HG03064 (cell line): ENCODE measurements at regions not wholly inside any gene's neighbourhood (a gene's known extent, or its start where the extent isn't known, plus 50 kb on each side); places are given as distances from the start of the nearest gene placed in this dataset.
"Not testable (repeated sequence)": the region's sequence is repeated elsewhere in the genome, so short reads cannot be mapped to it uniquely, and the experiment has no call there.

Experiments used
- ATAC-seq: cut with Tn5 transposase; IDR thresholded peaks from one replicate; pipeline ENCODE4 v1.9.1; 2021; ENCODE audit warnings: low read depth; ENCODE audit not compliant: unreplicated experiment

GRCh38 chr7:34382166-34382893 is 275.7 kb upstream of the NPSR1 start:
- ATAC-seq, result no peak

- no peak for ATAC-seq
Measured at GRCh38 chr7:34385384-34385783, 272.6 kb upstream of the NPSR1 start.

DNA sequence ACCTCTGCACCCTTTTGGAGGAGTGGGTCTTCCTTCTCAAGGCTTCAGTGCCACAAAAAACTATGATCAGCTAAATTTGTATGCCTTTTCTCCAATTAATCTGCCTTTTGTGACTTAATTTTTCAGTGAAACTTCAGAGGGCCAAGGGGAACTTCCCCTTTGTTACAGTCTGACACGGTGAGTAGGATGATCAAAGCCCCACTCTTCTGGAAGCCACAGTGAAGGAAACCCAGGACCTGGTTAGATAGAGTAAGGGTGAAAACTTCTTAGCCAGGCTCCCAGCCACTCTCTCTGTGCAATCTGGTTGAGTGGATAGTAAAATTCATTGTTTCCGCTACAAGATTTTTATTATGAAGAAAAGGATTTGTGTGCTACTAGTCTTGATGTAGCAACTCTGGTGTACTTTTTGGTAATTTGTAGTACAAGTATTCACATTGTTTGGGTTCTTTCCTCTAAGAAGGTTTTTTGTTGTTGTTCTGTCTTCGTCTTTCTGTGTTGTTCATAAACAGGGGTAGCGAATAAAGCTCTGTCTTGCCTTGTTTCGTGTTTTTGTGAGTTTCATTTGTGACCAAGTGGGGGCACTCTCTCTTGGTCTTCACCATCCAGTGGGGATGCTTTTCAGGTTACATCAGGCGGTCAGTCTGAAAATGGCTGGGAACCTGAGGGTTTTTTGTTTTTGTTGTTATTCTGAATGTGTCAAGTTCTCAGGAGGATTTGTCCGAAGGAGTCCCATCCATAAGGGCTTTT is 268.5 kb upstream of the NPSR1 start:
- no peak for ATAC-seq

GRCh38 chr7:34390103-34390502 is 267.9 kb upstream of the NPSR1 start:
- ATAC-seq, result no peak

GRCh38 chr7:34392972-34393371 is 265.0 kb upstream of the NPSR1 start:
- no peak for ATAC-seq

- ATAC-seq, result no peak
Measured at GRCh38 chr7:34396437-34397064, 261.5 kb upstream of the NPSR1 start.

GRCh38 chr7:34401776-34402175 is 256.2 kb upstream of the NPSR1 start:
- no peak for ATAC-seq

DNA sequence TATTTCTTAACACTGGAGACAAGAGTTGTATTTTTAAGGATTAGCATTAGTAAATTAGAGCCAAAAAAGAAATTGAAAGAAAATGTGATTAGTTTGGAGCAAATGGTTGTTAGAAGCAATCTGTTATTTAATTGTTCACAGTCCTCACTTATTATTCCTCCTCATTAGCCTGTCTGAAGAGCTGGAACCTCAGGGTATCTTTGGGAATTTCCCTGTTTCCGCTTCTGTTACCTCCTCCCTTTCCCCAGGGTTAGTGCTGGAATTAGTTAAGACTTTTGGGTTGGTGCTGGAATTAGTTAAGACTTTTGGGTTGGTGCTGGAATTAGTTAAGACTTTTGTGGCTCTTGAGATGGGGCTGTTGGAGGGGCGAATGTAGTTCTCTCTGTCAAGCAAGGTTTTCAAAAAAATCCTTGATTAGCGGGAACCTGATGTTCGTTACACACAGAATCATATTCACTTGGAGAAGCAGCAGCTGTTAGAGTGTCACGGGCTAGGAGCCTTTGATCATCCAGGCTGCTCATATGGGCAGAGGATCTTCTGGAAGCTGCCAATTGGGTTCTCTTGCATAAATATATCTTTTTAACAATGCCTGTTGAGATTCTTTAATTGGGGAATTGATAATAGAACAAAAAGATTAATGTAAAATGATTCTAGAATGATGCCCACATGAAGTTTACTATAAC is 251.0 kb upstream of the NPSR1 start:
- no peak for ATAC-seq

- ATAC-seq, result no peak
Measured at GRCh38 chr7:34407586-34407985, 250.4 kb upstream of the NPSR1 start.

- no peak for ATAC-seq
Measured at GRCh38 chr7:34417781-34418180, 240.2 kb upstream of the NPSR1 start.

DNA sequence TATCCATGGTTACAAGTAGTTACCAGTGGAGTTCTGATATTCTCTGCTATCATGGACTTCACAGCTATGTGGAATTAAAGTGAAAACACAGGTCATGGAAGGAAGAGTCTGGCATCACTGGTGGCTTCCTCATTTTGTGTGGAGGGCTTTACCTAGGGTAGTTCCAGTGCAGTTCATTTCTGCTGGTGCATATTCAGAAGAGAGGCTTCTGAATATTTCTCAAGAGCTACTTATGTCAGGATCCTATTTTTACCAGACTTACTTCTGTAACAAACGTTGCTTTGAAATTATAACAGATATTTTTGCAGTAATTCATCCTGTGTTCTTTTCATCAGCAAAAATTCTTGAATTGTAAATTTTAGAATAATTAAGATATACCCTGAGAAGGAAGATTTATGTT is 236.5 kb upstream of the NPSR1 start:
- ATAC-seq, result no peak

DNA sequence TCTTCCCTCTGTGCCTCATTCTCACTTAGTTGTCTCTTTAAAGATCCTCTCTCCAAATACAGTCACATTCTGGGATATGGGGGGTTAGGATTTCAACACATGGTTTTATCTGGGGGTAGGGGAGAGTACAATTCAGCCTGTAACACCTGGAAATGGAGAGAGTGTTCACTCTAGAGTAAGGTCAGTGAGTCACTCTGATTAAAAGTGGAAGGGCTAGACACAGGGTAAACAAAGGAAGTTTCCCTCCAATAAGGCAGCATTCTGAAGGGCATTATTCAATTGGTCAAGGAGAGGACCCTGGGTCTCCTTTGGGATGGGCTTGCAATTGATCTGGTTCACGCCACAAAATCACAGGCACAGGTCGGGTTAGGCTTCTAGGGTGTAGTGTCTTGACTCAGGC is 232.8 kb upstream of the NPSR1 start:
- ATAC-seq, result no peak

DNA sequence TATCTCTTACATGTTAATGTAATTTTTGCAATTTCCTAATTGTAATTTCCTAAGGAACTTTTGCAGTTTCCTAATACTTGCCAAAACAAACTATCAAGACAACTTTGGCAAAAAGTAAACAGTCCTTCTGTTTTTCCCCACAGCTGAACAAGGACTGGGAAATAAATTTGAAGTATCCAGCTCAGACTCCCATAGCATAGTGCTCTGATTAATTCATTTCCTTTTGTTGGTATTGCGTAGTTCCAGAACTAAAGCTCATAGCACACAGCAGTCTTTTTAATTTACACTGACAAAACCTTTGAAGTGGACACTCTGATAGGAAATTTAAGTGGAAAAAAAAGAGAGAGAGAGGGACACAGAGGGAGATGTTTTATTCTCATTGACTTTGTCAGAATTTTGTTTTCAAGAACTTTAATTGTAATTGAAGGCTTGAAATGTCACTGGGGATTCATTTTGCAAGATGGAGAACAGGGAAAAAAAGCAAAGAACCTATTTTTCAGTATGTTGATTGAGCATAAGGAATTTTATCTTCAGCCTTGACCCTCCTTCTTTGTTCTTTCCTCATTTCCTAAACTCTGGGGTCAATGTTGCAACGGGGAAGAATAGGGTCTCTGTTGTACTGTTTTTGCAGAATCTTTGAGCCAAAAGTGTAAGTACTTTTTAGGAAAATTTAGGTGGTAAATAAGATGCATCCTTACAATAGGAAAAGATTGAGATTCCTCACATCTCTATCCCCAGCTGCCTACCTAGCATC is 232.2 kb upstream of the NPSR1 start:
- no peak for ATAC-seq

DNA sequence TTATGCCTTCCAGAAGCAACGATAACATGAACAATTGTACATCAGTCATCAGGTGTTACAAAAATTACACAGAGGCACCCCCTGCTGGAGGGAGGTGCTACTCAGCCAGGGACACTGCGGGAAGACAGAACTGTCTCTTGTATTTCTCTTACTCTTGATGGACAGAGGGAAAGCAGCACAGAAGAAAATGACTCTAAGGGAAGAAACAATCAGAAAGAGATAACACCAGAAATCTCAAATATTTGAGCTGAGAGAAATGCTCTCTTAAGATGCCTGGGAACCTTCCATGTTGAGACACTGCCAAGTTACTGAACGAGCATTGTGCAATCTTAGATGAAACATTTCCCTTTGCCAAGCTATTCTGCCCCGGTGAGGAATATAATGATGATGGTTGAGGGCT is 227.6 kb upstream of the NPSR1 start:
- no peak for ATAC-seq

GRCh38 chr7:34438436-34438835 is 219.6 kb upstream of the NPSR1 start:
- no peak for ATAC-seq

DNA sequence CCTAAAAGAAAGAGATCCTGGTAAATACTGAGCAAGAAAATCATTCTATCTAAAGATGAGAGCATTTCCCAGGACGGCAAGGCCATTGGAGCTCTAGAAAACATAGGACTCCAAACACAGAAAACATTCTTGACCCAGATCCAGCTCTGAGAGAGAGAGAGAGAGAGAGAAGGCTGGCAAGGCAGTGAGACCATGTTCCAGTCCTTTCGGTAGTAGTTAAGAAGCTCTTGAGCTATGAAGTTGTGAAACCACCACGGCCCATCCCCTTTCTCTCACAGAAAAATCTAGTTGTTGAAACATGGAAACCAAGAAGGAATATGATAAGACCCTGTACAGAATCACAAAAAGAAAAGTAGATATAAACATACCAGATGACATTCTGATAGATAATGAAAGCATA is 212.4 kb upstream of the NPSR1 start:
- no peak for ATAC-seq

DNA sequence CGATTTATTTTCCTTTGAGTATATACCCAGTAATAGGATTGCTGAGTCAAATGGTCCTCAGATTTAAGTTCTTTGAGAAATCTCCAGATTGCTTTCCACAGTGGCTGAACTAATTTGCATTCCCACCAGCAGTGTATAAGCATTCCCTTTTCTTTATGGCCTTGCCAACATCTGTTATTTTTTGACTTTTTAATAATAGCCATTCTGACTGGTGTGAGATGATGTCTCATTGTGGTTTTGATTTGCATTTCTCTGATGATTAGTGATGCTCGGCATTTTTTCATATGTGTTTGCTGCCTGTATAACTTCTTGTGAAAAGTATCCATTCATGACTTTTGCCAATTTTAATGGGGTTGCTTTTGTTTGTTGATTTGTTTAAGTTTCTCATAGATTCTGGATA is 209.5 kb upstream of the NPSR1 start:
- not testable (repeated sequence) for ATAC-seq

DNA sequence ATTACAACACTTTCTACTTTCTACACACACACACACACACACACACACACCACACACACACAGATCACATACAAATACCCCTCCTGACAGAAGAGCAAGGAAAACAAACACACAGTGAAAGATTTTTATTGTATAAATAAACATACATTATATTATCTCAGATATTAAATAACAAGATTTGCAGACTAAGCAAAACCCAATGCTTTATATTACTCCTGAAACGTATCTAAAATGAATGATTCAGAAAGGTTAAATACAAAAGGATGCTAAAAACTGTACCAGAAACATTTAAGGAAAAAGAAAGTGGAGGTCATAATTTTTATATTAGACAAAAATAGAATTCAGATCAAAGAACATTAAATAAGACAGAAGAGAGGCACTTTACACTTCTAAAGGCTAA is 208.3 kb upstream of the NPSR1 start:
- no peak for ATAC-seq

DNA sequence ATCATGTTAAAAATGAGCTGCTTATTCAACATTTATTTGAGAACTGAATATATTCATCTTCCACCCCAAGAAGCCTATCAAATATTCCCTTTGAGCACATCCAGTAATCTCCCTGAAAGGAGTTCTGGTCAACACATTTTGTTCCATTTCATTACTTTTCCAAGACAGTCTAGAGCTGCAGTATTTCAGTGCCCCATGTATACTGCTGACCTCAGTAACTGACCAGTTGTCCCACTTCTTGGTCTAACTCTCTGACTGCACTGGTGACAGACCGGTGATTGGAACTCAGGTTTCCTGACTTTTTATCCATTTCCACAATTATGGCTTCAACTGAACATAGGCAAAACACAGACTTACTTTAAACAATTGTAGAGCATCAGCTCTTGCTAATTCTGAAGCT is 206.8 kb upstream of the NPSR1 start:
- ATAC-seq, result no peak

GRCh38 chr7:34451923-34452322 is 206.1 kb upstream of the NPSR1 start:
- ATAC-seq, result no peak

DNA sequence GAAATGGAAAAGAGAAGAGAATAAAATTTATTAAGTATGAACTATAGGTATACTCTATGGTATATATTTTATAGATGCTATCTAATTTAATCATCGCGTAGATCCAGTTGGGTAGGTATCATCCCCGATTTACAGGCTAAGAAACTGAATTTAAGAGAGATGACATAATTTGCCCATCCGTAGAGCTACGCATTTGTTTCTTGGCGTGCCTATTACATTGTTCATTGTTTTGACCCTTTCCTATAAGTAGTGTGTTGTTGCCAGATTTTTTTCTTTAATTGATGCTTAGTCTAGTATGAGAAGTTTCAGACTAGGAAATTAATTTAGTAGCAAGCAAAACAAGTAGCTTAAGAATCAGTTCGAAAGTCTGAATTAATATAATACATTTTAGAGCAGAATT is 205.7 kb upstream of the NPSR1 start:
- ATAC-seq, result no peak
